Activated T-cell treated with anti-CD3 and anti-CD28 coated beads, Interleukin-2, amount 50 U/mL, for 72 hours (primary cell): ENCODE measurements at regions not wholly inside any gene's neighbourhood (a gene's known extent, or its start where the extent isn't known, plus 50 kb on each side); places are given as distances from the start of the nearest gene placed in this dataset.

Source experiments
- ATAC-seq, 2 donors: fragments of 150-1000 bp; cut with Tn5 transposase; replicated peaks in 1 of 2; 2 replicates each; pipeline ENCODE4 v1.10.0; 2021; ENCODE audit warnings: moderate library complexity in 2 of 2, mild to moderate bottlenecking in 1 of 2
- DNase-seq, 2 donors: peaks; one replicate each; pipeline ENCODE4 v3.0.0; 2021 to 2022; ENCODE audit warnings: mixed read lengths in 1 of 2
- H3K27ac Mint-ChIP-seq: one replicate; pipeline ENCODE4 v1.8.0; 2022; ENCODE audit warnings: mild to moderate bottlenecking, moderate library complexity, mixed read lengths
- H3K27me3 Mint-ChIP-seq: one replicate; pipeline ENCODE4 v1.8.0; 2022; ENCODE audit warnings: low read depth, mixed read lengths
- H3K36me3 Mint-ChIP-seq, 2 donors: one replicate each; pipeline ENCODE4 v1.8.0; 2022; ENCODE audit warnings: mixed read lengths in 2 of 2, mild to moderate bottlenecking in 1 of 2; ENCODE audit not compliant: insufficient read depth in 2 of 2
- H3K4me1 Mint-ChIP-seq: one replicate; pipeline ENCODE4 v1.8.0; 2022; ENCODE audit warnings: low read depth, mixed read lengths
- H3K4me3 Mint-ChIP-seq, 2 donors: one replicate each; pipeline ENCODE4 v1.8.0; 2022; ENCODE audit warnings: mild to moderate bottlenecking in 2 of 2, mixed read lengths in 2 of 2, moderate library complexity in 2 of 2
- H3K9me3 Mint-ChIP-seq, 2 donors: one replicate each; pipeline ENCODE4 v1.8.0; 2022; ENCODE audit warnings: mixed read lengths in 2 of 2

DNA sequence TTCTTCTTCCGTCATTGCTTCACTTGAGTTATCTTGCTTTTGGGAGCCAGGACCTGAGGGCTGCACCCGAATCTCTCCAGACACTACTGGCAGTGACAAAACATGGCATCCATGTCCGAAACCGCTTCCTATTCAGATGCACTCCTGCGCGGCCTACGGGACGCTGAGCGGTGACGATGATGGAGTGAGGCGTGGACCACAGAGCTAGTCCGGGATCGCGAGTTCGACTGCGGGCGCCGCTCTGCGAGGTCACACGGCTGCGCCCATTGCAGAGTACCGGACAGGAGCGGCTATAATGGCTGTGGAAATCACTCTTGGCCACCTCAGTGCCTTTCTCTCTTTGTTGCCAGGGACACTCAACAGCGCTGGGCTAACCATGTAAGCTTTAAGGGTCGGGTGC, 453.8 kb upstream of the CNTN5 start:
- H3K9me3 Mint-ChIP-seq = peaks cover 5 to 8% of the 10 kb centered on the region in 2 donors
- DNase-seq (no peak), ATAC-seq (no peak)
- no peaks in the 10 kb centered on the region for H3K4me1 Mint-ChIP-seq
- H3K27ac Mint-ChIP-seq = no peak overlapping the region
- H3K36me3 Mint-ChIP-seq = peaks cover 0 to 3% of the 10 kb centered on the region in 2 donors
- no peak overlapping the region for H3K4me3 Mint-ChIP-seq
- no peaks in the 10 kb centered on the region for H3K27me3 Mint-ChIP-seq

DNA sequence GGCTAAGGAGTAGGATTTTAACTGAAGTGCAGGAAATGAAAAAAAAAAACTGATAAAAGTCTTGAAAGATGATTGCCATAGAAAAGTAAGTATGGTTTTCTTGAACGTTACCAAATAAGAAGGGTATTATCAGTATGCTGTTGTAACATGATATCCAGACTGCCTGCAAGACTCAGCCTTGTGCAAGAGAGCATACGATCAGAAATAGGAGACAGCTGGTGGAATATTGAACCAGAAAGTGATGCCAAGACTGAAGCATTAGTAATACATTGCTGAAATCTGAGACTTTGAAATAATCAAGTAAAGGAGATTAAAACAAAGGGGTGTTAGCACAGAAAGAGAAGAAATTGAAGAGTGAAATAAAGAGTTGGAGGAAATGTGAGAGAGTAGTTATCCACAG, 452.7 kb upstream of the CNTN5 start:
- no peak overlapping the region for H3K4me3 Mint-ChIP-seq
- H3K36me3 Mint-ChIP-seq = peaks cover 0 to 3% of the 10 kb centered on the region in 2 donors
- peaks cover 5 to 8% of the 10 kb centered on the region in 2 donors for H3K9me3 Mint-ChIP-seq
- no peak overlapping the region for H3K27ac Mint-ChIP-seq
- no peaks in the 10 kb centered on the region for H3K27me3 Mint-ChIP-seq
- ATAC-seq (no peak), DNase-seq (no peak)
- no peaks in the 10 kb centered on the region for H3K4me1 Mint-ChIP-seq

DNA sequence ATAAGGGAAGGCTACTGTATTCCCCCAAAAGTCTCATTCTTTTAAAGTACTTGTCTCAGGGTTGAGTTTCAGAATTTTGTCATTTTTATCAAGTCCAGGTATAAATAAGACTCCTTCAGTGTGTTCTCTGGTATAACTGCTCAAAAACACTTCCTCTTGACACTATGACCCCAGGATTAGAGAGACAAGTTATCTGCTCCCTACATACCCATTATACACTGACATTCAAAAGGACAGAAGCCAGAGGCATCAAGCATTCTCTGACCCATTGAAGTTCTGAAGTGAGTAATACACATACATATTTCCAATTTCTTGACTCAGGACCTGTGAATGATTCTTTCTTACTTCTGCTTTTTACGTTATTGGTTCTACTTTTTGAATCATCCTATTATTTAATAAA, 447.8 kb upstream of the CNTN5 start:
- DNase-seq (no peak), ATAC-seq (no peak)
- Mint-ChIP-seq H3K36me3 (peaks cover 0 to 3% of the 10 kb centered on the region in 2 donors), H3K4me3 (no peak overlapping the region), H3K9me3 (peaks cover 7 to 8% of the 10 kb centered on the region in 2 donors), H3K27me3 (no peaks in the 10 kb centered on the region), H3K27ac (no peak overlapping the region), H3K4me1 (no peaks in the 10 kb centered on the region)

DNA sequence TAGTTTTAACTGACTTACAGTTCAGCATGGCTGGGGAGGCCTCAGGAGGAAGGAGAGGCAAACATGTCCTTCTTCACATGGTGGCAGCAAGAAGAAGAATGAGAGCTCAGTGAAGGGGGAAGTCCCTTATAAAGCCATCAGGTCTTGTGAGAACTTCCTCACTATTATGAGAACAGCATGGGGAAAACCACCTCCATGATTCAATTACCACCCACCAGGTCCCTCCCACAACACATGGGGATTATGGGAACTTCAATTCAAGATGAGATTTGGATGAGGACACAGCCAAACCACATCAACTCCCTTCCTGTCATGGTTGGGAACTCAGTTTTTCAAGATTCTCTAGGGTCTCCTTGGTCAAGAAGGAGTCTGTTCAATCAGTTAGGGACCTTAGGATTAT, 432.9 kb upstream of the CNTN5 start:
- Mint-ChIP-seq H3K27me3 (no peaks in the 10 kb centered on the region), H3K4me3 (no peak overlapping the region), H3K9me3 (peaks cover 6 to 11% of the 10 kb centered on the region in 2 donors), H3K27ac (no peak overlapping the region), H3K4me1 (no peaks in the 10 kb centered on the region), H3K36me3 (peaks cover 1 to 3% of the 10 kb centered on the region in 2 donors)
- DNase-seq (no peak), ATAC-seq (no peak)

DNA sequence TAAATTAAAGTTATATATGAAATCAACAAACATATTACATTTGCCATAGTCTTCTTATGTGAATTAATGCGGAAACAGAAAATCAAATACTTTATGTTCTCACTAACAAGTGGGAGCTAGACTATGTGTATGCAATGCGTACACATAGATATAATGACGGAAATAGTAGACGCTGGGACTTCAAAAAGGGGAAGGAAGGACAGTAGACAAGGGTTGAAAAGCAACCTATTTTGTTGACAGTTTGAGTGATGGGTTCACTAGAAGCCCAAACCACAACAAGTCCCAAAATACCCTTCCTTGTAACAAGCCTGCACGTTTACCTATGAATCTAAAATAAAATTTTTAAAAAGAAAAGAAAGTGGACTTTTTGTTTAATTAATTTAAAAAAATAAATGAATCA, 430.8 kb upstream of the CNTN5 start:
- no peak overlapping the region for H3K27ac Mint-ChIP-seq

DNA sequence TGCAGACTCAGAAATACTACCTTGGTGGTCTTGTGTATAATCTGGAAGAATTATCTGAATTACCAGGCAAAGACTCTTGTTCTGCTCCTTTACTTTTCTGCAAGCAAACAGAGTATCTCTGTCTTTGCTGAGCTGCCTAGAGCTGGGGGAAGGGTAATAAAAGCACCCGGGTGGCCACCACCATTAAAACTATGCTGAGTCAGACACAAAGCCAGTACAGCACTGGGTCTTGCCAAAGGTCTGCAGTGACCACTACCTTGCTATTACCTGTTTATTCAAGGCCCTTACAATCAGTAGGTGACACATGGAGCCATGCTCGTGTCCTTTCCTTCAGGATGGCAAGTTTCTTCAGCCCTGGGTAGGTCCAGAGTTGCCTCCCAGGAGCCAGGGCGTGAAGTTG, 420.6 kb upstream of the CNTN5 start:
- Mint-ChIP-seq H3K4me1 (no peaks in the 10 kb centered on the region), H3K27me3 (no peaks in the 10 kb centered on the region), H3K4me3 (no peak overlapping the region), H3K9me3 (peaks cover 3 to 4% of the 10 kb centered on the region in 2 donors), H3K36me3 (no peaks in the 10 kb centered on the region), H3K27ac (no peak overlapping the region)
- ATAC-seq (no peak), DNase-seq (no peak)

More for the DNA sequence above, 430.8 kb upstream of the CNTN5 start:
- Mint-ChIP-seq H3K4me3 (no peak overlapping the region), H3K9me3 (peaks cover 9 to 10% of the 10 kb centered on the region in 2 donors), H3K27me3 (no peaks in the 10 kb centered on the region), H3K4me1 (no peaks in the 10 kb centered on the region), H3K36me3 (peaks cover 1 to 3% of the 10 kb centered on the region in 2 donors)
- no peak for ATAC-seq
- no peak for DNase-seq

DNA sequence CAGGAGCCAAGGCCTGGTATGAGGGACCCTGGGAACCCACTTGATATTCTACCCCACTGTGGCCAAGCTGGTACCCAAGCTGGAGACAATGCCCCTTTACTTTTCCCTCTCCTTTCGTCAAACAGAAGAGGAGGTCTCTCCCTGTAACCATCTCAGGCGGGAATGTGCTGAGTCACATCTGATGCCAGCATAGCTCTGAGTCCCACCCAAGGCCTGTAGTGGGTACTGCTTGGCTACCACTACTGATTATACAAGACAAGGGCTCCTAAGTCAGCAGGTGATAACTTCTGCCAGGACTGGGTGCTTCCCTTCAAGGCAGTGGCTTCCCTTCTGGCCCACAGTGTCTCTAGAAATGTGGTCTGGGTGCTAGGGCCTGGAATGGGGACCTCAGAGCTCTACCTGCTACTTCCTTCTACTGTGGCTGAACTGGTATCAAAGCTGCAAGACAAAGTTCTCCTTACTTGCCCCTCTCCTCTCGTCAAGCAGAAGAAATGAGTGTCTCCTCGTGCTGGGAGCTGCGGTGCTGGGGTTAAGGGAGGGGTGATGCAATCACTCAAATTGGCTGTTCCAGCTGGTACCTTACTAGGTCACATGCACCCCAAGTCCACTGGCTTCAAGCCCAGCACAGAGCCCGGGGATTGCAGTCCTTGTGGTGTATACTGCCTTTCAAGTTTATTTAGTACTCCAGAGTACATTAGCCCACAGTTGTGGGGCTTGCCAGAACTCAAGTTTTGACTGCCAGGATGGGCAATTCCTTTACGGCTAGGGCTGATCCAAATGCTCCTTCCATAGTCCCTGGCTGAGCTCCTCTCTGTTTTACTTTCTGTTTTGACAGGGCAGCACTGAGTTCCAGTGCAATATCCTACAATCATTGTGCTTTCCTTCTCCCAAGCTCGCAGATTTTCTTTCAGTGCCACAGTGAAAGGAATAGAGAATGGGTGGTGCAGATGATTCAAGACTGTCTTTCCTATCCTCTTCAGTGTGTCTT, 419.7 kb upstream of the CNTN5 start:
- H3K9me3 Mint-ChIP-seq = peaks cover 3% of the 10 kb centered on the region in 2 donors

DNA sequence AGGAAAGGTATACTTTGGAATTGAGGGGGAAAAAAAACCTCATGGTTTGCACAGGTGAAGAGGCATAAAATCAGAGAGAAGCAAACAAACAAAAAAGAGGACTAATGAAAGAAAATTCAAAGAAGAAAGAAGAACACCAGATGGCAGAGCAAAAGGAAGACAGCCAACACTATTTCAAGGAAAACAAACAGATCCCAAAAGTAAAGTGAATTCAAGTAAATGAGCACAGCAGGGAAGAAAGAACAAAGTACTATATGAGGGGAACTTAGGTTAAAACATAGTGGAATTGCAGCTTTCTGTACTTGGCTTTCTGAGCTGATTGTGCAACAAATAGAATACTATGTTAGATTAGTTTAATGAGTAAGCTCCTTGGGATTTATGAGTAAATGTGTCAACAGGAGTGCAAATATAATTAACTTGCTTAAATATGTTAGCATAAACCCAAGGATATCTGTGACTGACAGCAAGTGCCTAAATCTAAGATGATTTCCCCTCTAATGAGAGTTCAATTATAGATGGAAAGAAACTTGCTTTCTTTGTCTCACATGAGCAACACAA, 404.6 kb upstream of the CNTN5 start:
- DNase-seq (no peak), ATAC-seq (no peak)
- H3K9me3 Mint-ChIP-seq = peaks cover 10 to 24% of the 10 kb centered on the region in 2 donors
- peaks cover 0 to 5% of the 10 kb centered on the region in 2 donors for H3K36me3 Mint-ChIP-seq
- H3K4me3 Mint-ChIP-seq = no peak overlapping the region
- no peak overlapping the region for H3K27ac Mint-ChIP-seq
- no peaks in the 10 kb centered on the region for H3K4me1 Mint-ChIP-seq
- no peaks in the 10 kb centered on the region for H3K27me3 Mint-ChIP-seq

More for the DNA sequence above, 419.7 kb upstream of the CNTN5 start:
- ATAC-seq = no peak
- no peak overlapping the region for H3K4me3 Mint-ChIP-seq
- H3K4me1 Mint-ChIP-seq = no peaks in the 10 kb centered on the region
- no peaks in the 10 kb centered on the region for H3K36me3 Mint-ChIP-seq
- H3K27me3 Mint-ChIP-seq = no peaks in the 10 kb centered on the region
- no peak for DNase-seq
- no peak overlapping the region for H3K27ac Mint-ChIP-seq

DNA sequence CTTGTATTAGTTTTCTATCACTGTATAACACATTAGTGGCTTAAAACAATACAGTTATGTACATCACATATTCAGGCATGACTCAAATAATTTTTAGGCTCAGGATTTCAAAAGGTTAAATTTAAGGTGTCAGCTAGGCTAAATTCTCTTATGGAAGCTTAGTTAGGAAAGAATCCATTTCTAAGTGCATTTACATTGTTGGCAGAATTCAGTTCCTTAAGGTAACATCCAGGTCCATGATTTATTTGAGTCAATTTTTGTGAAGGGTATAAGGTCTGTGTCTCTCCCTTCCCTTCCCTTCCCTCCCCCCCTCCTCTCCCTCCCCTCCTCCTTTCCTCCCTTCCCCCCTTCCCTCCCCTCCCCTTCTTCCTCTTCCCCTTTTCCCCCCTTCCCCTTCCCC, 399.0 kb upstream of the CNTN5 start:
- Mint-ChIP-seq H3K27ac (no peak overlapping the region), H3K27me3 (no peaks in the 10 kb centered on the region), H3K4me3 (no peak overlapping the region), H3K4me1 (no peaks in the 10 kb centered on the region), H3K36me3 (peaks cover 0 to 5% of the 10 kb centered on the region in 2 donors), H3K9me3 (peaks cover 12 to 27% of the 10 kb centered on the region in 2 donors)
- ATAC-seq (no peak), DNase-seq (no peak)

DNA sequence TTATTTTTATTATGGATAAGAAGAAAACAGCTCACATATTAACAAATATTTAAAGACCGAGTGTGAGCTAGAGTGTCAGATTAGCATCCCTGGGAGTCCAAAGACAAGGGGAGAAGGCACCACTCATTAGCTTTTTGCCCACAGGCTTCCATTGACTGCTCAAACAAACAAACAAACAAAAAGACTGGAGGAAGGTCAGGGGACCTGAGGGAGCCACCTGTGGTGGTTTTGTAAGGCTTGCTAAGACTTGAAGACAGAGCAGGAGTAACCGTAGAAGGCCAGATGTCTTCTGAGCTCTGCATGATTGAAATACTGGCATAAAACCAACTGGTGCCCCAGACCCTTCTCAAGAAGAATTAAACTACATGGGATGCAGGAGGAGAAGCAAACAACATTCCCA, 395.2 kb upstream of the CNTN5 start:
- Mint-ChIP-seq H3K36me3 (no peaks in the 10 kb centered on the region), H3K9me3 (peaks cover 4 to 12% of the 10 kb centered on the region in 2 donors)
- no peak for ATAC-seq

DNA sequence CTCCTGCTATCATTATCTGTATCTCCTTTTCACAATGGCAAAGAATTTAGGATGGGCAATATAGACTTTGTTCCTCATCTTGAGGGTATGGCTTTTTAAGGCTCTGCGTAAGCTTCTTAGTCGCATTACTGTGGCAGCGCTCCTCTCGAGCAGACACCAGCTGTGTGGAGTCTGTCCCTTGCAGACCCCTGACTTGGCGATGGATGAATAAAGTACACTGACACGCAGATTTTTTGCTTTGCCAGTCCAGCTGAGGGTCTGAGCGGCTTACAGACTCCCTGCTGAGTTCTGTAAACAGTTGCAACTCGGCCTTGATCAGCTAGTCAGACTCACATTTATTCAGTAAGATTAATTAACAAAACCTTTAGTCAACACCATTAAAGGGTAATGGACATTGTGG, 390.0 kb upstream of the CNTN5 start:
- H3K27ac Mint-ChIP-seq = no peak overlapping the region
- ATAC-seq = no peak
- no peaks in the 10 kb centered on the region for H3K36me3 Mint-ChIP-seq
- no peak for DNase-seq
- H3K4me1 Mint-ChIP-seq = no peaks in the 10 kb centered on the region
- no peaks in the 10 kb centered on the region for H3K27me3 Mint-ChIP-seq
- no peak overlapping the region for H3K4me3 Mint-ChIP-seq
- peaks cover 4 to 10% of the 10 kb centered on the region in 2 donors for H3K9me3 Mint-ChIP-seq

More for the DNA sequence above, 395.2 kb upstream of the CNTN5 start:
- Mint-ChIP-seq H3K27ac (no peak overlapping the region), H3K27me3 (no peaks in the 10 kb centered on the region), H3K4me1 (no peaks in the 10 kb centered on the region), H3K4me3 (no peak overlapping the region)
- no peak for DNase-seq

DNA sequence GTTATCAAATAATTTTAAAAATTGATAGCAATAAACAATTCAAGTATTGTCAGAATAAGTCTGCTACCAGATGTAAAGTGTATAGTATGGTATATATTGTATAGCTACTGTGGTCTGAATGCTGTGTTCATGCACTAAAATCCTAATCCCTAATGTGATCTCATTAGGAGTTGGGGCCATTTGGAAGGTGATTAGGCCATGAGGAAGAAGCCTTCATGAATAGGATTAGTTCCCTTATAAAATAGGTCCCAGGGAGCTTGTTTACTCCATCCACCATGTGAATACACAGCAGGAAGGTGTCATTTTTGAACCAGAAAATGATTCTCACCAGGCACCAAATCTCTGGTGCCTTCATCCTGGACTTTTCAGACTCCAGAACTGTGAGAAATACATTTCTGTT, 363.0 kb upstream of the CNTN5 start:
- no peak for DNase-seq
- H3K27me3 Mint-ChIP-seq = no peaks in the 10 kb centered on the region
- no peaks in the 10 kb centered on the region for H3K36me3 Mint-ChIP-seq
- peaks cover 6 to 10% of the 10 kb centered on the region in 2 donors for H3K9me3 Mint-ChIP-seq
- ATAC-seq = no peak
- no peak overlapping the region for H3K27ac Mint-ChIP-seq
- H3K4me1 Mint-ChIP-seq = no peaks in the 10 kb centered on the region
- no peak overlapping the region for H3K4me3 Mint-ChIP-seq

DNA sequence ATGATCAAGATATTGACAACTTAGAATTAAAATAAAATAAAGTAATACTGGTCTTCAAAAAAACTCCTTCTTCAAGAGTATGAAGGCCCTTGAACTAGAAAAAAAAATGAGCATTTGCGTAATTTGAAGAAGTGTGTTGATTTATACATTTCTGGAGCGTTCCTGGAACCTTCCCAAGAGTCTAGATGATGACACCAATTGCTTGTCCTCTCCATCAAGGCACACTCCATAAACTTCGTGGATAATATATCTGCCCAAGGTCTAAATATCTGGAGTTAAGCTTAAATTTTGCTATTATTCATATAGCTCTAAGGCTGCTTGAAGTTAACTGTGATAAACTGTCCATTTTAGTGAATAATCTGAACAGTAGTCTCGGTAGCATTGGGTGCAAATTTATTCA, 361.3 kb upstream of the CNTN5 start:
- ATAC-seq = no peak
- H3K27me3 Mint-ChIP-seq = no peaks in the 10 kb centered on the region

More for the DNA sequence above, 361.3 kb upstream of the CNTN5 start:
- no peak overlapping the region for H3K4me3 Mint-ChIP-seq
- H3K27ac Mint-ChIP-seq = no peak overlapping the region
- H3K36me3 Mint-ChIP-seq = no peaks in the 10 kb centered on the region
- H3K9me3 Mint-ChIP-seq = peaks cover 6 to 10% of the 10 kb centered on the region in 2 donors
- no peaks in the 10 kb centered on the region for H3K4me1 Mint-ChIP-seq
- no peak for DNase-seq
